Keratinocyte (primary cell): ENCODE measurements at regions not wholly inside any gene's neighbourhood (a gene's known extent, or its start where the extent isn't known, plus 50 kb on each side); places are given as distances from the start of the nearest gene placed in this dataset.

Source experiments
- DNase-seq: peaks from one replicate; pipeline ENCODE4 v3.0.0-alpha.2; 2011; ENCODE audit warnings: low read depth, missing footprints, low spot score
- FAIRE-seq: peaks from 2 replicates; lab custom pipeline; 2011; peaks lifted over from hg19 to GRCh38; lab: Jason Lieb, UNC
- H2AFZ ChIP-seq: 2 replicates; pipeline ENCODE4 v1.6.0; 2012; ENCODE audit warnings: low read length, control low read depth, inconsistent platforms; ENCODE audit not compliant: control insufficient read depth
- H3K27ac ChIP-seq: 2 replicates; pipeline ENCODE4 v1.5.1; 2011; ENCODE audit warnings: low read length; ENCODE audit not compliant: control insufficient read depth, insufficient read depth
- H3K27me3 ChIP-seq: 3 replicates; pipeline ENCODE4 v1.6.0; 2011; ENCODE audit warnings: low read length; ENCODE audit not compliant: control insufficient read depth, insufficient read depth; ENCODE audit errors: extremely low read depth
- H3K36me3 ChIP-seq, 2 experiments: 2 replicates in 1 of 2; 3 replicates in 1 of 2; pipeline ENCODE4 v1.5.1; 2011; ENCODE audit warnings: low read length in 2 of 2, mild to moderate bottlenecking in 1 of 2; ENCODE audit not compliant: control insufficient read depth in 2 of 2, insufficient read depth in 2 of 2; ENCODE audit errors: extremely low read depth in 1 of 2
- H3K4me1 ChIP-seq: 3 replicates; pipeline ENCODE4 v1.5.1; 2011; ENCODE audit warnings: low read length; ENCODE audit not compliant: control insufficient read depth, insufficient read depth; ENCODE audit errors: extremely low read depth
- H3K4me2 ChIP-seq: 3 replicates; pipeline ENCODE4 v1.6.0; 2011; ENCODE audit warnings: low read depth, low read length; ENCODE audit not compliant: control insufficient read depth, insufficient read depth; ENCODE audit errors: extremely low read depth
- H3K4me3 ChIP-seq, 3 experiments: fragments of 200-600 bp in 1 of 3; sonication (generic) in 1 of 3; 2 replicates in 2 of 3; 3 replicates in 1 of 3; pipeline ENCODE4 v1.5.1; 2011 to 2016; ENCODE audit warnings: low read length in 3 of 3, mild to moderate bottlenecking in 3 of 3, control low read depth in 2 of 3, inconsistent platforms in 1 of 3, low read depth in 1 of 3, mixed read lengths in 1 of 3, mixed run types in 1 of 3, moderate library complexity in 1 of 3; ENCODE audit not compliant: control insufficient read depth in 2 of 3, insufficient read depth in 2 of 3; ENCODE audit errors: extremely low read depth in 1 of 3
- H3K79me2 ChIP-seq: 2 replicates; pipeline ENCODE4 v1.6.0; 2012; ENCODE audit warnings: low read length; ENCODE audit not compliant: control insufficient read depth, insufficient read depth
- H3K9ac ChIP-seq: 3 replicates; pipeline ENCODE4 v1.6.0; 2011; ENCODE audit warnings: low read length; ENCODE audit not compliant: control insufficient read depth, insufficient read depth; ENCODE audit errors: extremely low read depth
- H3K9me1 ChIP-seq: 3 replicates; pipeline ENCODE4 v1.6.0; 2011; ENCODE audit warnings: low read length; ENCODE audit not compliant: control insufficient read depth, insufficient read depth; ENCODE audit errors: extremely low read depth
- H3K9me3 ChIP-seq: 2 replicates; pipeline ENCODE4 v1.5.1; 2012; ENCODE audit warnings: low read depth, low read length; ENCODE audit not compliant: control insufficient read depth
- H4K20me1 ChIP-seq: 3 replicates; pipeline ENCODE4 v1.6.0; 2011; ENCODE audit warnings: low read length; ENCODE audit not compliant: control insufficient read depth, insufficient read depth; ENCODE audit errors: extremely low read depth
- EZH2 ChIP-seq: IDR thresholded peaks from one replicate; pipeline ENCODE4 v1.6.1; 2012; ENCODE audit warnings: inconsistent platforms, mild to moderate bottlenecking, low read length, moderate library complexity
- dilution Hi-C: fragments of 300-500 bp; cut with MboI; formaldehyde crosslinking; loops from one replicate; pipeline ENCODE4 v1.7.0; 2020; ENCODE audit warnings: low sequenced_read_pairs; ENCODE audit not compliant: extremely low pct_ligation_motif_present
- TF ChIP-seq, protein P1 (sequence below), 3 experiments: IDR thresholded peaks in 1 of 3; conservative IDR thresholded peaks in 1 of 3; optimal IDR thresholded peaks in 1 of 3; 2 replicates in 2 of 3; 3 replicates in 1 of 3; pipeline versions ENCODE3 to v1.5.1; 2011; ENCODE audit warnings: low read length in 3 of 3, mild to moderate bottlenecking in 3 of 3, moderate library complexity in 2 of 3, control low read depth in 1 of 3, inconsistent platforms in 1 of 3; ENCODE audit not compliant: insufficient read depth in 2 of 3; ENCODE audit errors: extremely low read depth in 1 of 3

DNA sequence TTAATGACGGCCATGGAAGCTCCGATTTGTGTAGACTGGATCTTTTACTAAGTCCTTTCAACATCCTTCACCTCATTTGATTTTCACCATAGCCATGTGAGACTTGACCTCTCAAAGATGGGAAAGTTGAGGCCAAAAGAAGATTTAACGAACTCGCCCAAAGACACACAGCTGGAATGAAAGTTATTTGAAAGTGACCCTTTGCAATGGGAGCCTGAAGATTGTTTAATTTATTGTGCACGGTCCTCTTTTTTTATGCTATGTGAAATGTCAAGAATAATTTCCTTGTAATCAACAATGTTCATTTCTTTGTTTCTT, 58.0 kb upstream of the COPS8 start:
- Histone ChIP-seq H3K4me2 (no peak overlapping the region), H3K9me3 (no peaks in the 10 kb centered on the region), H4K20me1 (no peaks in the 10 kb centered on the region), H3K27ac (no peak overlapping the region), H3K79me2 (no peaks in the 10 kb centered on the region), H3K9me1 (no peaks in the 10 kb centered on the region), H3K36me3 (no peaks in the 10 kb centered on the region), H3K4me3 (no peak overlapping the region), H3K4me1 (peaks cover 13% of the 10 kb centered on the region), H3K27me3 (no peaks in the 10 kb centered on the region), H2AFZ (no peak overlapping the region), H3K9ac (no peak overlapping the region)
- FAIRE-seq (no peak), DNase-seq (no peak)
- no peak for TF ChIP-seq EZH2
- TF ChIP-seq, protein P1, sequence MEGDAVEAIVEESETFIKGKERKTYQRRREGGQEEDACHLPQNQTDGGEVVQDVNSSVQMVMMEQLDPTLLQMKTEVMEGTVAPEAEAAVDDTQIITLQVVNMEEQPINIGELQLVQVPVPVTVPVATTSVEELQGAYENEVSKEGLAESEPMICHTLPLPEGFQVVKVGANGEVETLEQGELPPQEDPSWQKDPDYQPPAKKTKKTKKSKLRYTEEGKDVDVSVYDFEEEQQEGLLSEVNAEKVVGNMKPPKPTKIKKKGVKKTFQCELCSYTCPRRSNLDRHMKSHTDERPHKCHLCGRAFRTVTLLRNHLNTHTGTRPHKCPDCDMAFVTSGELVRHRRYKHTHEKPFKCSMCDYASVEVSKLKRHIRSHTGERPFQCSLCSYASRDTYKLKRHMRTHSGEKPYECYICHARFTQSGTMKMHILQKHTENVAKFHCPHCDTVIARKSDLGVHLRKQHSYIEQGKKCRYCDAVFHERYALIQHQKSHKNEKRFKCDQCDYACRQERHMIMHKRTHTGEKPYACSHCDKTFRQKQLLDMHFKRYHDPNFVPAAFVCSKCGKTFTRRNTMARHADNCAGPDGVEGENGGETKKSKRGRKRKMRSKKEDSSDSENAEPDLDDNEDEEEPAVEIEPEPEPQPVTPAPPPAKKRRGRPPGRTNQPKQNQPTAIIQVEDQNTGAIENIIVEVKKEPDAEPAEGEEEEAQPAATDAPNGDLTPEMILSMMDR (optimal IDR thresholded peaks at IDR 0.05 in 1 of 3, IDR thresholded peaks at IDR 0.05 in 1 of 3, conservative IDR thresholded peaks at IDR 0.05 in 1 of 3; ENCODE audit: extremely low read depth in 1 of 3, insufficient read depth in 2 of 3, low read length in 3 of 3), result no peak
- dilution Hi-C loops, result no loop called here

DNA sequence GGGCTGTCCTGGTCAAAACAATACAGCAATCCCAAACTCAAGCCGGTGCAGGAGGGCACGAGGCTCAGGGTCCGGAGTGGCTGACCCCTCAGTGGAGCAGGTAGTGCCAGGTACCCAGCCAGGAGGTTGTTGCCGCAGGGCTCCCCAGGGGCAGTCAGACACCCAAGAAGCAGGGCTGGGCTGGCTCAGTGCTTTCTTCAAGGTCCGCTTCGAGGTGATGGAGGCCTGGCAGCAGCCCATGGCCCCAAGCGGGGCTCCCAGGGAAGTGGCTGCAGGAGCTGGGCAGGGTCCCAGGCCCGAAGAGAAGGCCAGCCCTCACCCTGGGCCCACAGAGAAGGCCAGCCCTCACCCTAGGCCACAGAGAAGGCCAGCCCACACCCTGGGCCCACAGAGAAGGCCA, 55.3 kb upstream of the COPS8 start:
- Histone ChIP-seq H3K36me3 (no peaks in the 10 kb centered on the region), H3K9me3 (no peaks in the 10 kb centered on the region), H3K27ac (no peak overlapping the region), H3K9ac (no peak overlapping the region), H3K9me1 (no peaks in the 10 kb centered on the region), H2AFZ (no peak overlapping the region), H3K4me2 (no peak overlapping the region), H3K79me2 (no peaks in the 10 kb centered on the region), H3K4me1 (peaks cover 6% of the 10 kb centered on the region), H3K4me3 (no peak overlapping the region), H3K27me3 (no peaks in the 10 kb centered on the region), H4K20me1 (no peaks in the 10 kb centered on the region)
- dilution Hi-C loops, result no loop called here
- FAIRE-seq (no peak), DNase-seq (no peak)
- no peak for TF ChIP-seq EZH2
- TF ChIP-seq, protein P1 (optimal IDR thresholded peaks at IDR 0.05 in 1 of 3, IDR thresholded peaks at IDR 0.05 in 1 of 3, conservative IDR thresholded peaks at IDR 0.05 in 1 of 3; ENCODE audit: extremely low read depth in 1 of 3, insufficient read depth in 2 of 3, low read length in 3 of 3), result no peak
